ENCODE measurements at regions not wholly inside any gene's neighbourhood (a gene's known extent, or its start where the extent isn't known, plus 50 kb on each side); places are given as distances from the start of the nearest gene placed in this dataset.
"Not testable (repeated sequence)": the region's sequence is repeated elsewhere in the genome, so short reads cannot be mapped to it uniquely, and the experiment has no call there.

- Histone ChIP-seq H3K4me1 (no peaks in the 10 kb centered on the region), H3K36me3 (no peaks in the 10 kb centered on the region), H4K20me1 (ENCODE audit: low read depth) (no peaks in the 10 kb centered on the region), H3K79me2 (ENCODE audit: low read depth) (no peaks in the 10 kb centered on the region), H3F3A (ENCODE audit: low read depth) (no peaks in the 10 kb centered on the region), H3K9me3 (ENCODE audit: low read depth) (no peaks in the 10 kb centered on the region), H3K9ac (no peak overlapping the region), H3K27ac (no peak overlapping the region), H2AFZ (replicated peaks) (no peak overlapping the region), H3K4me2 (no peak overlapping the region), H3K27me3 (no peaks in the 10 kb centered on the region), H3K4me3 (no peak overlapping the region)
- H3K27ac Mint-ChIP-seq: no peak overlapping the region
- no peak for TF ChIP-seq EZH2phosphoT487 (IDR thresholded peaks at IDR 0.05)
- TF ChIP-seq EZH2 (IDR thresholded peaks at IDR 0.05): no peak
- no peak for TF ChIP-seq CTCF (IDR thresholded peaks at IDR 0.05)
- H3K9me3 Mint-ChIP-seq: no peaks in the 10 kb centered on the region
- no peaks in the 10 kb centered on the region for H3K4me1 Mint-ChIP-seq
- H3K36me3 Mint-ChIP-seq: no peaks in the 10 kb centered on the region
- no peak for DNase-seq (ENCODE audit: low spot score)
- H3K27me3 Mint-ChIP-seq (ENCODE audit: insufficient read depth, low read depth): no peaks in the 10 kb centered on the region
- no peak overlapping the region for H3K4me3 Mint-ChIP-seq
Measured at GRCh38 chr3:101141135-101141534, 147.9 kb upstream of the ABI3BP start.

GRCh38 chr3:101138817-101139216 is 145.6 kb upstream of the ABI3BP start:
- Histone ChIP-seq H3K4me3 (no peak overlapping the region), H3K36me3 (no peaks in the 10 kb centered on the region), H3K4me2 (no peak overlapping the region), H3K9ac (no peak overlapping the region), H3F3A (ENCODE audit: low read depth) (no peaks in the 10 kb centered on the region), H3K27ac (no peak overlapping the region), H2AFZ (replicated peaks) (peak overlapping the region; percentile 89), H3K27me3 (no peaks in the 10 kb centered on the region), H3K4me1 (no peaks in the 10 kb centered on the region), H3K9me3 (ENCODE audit: low read depth) (no peaks in the 10 kb centered on the region), H3K79me2 (ENCODE audit: low read depth) (no peaks in the 10 kb centered on the region), H4K20me1 (ENCODE audit: low read depth) (no peaks in the 10 kb centered on the region)
- H3K36me3 Mint-ChIP-seq: no peaks in the 10 kb centered on the region
- no peaks in the 10 kb centered on the region for H3K4me1 Mint-ChIP-seq
- no peaks in the 10 kb centered on the region for H3K9me3 Mint-ChIP-seq
- peak; percentile 3 for DNase-seq (ENCODE audit: low spot score)
- H3K4me3 Mint-ChIP-seq: no peak overlapping the region
- no peak overlapping the region for H3K27ac Mint-ChIP-seq
- TF ChIP-seq CTCF (IDR thresholded peaks at IDR 0.05): no peak
- TF ChIP-seq EZH2 (IDR thresholded peaks at IDR 0.05): no peak
- no peak for TF ChIP-seq EZH2phosphoT487 (IDR thresholded peaks at IDR 0.05)
- H3K27me3 Mint-ChIP-seq (ENCODE audit: insufficient read depth, low read depth): no peaks in the 10 kb centered on the region

- H3K4me2 ChIP-seq: no peak overlapping the region
- DNase-seq (ENCODE audit: low spot score): no peak
- H3K4me1 Mint-ChIP-seq: no peaks in the 10 kb centered on the region
- H3K27me3 Mint-ChIP-seq (ENCODE audit: insufficient read depth, low read depth): no peaks in the 10 kb centered on the region
- H3K9ac ChIP-seq: no peak overlapping the region
- no peaks in the 10 kb centered on the region for H3K9me3 Mint-ChIP-seq
- H3K4me3 ChIP-seq: no peak overlapping the region
- H3K36me3 ChIP-seq: no peaks in the 10 kb centered on the region
- H4K20me1 ChIP-seq (ENCODE audit: low read depth): no peaks in the 10 kb centered on the region
- H3K27ac Mint-ChIP-seq: no peak overlapping the region
- TF ChIP-seq CTCF (IDR thresholded peaks at IDR 0.05): no peak
- no peak for TF ChIP-seq EZH2 (IDR thresholded peaks at IDR 0.05)
- no peak for TF ChIP-seq EZH2phosphoT487 (IDR thresholded peaks at IDR 0.05)
- no peak overlapping the region for H3K27ac ChIP-seq
- no peaks in the 10 kb centered on the region for H3K79me2 ChIP-seq (ENCODE audit: low read depth)
- no peak overlapping the region for H2AFZ ChIP-seq (replicated peaks)
- H3K9me3 ChIP-seq (ENCODE audit: low read depth): no peaks in the 10 kb centered on the region
- H3F3A ChIP-seq (ENCODE audit: low read depth): no peaks in the 10 kb centered on the region
- H3K4me3 Mint-ChIP-seq: no peak overlapping the region
- no peaks in the 10 kb centered on the region for H3K27me3 ChIP-seq
- H3K4me1 ChIP-seq: no peaks in the 10 kb centered on the region
- no peaks in the 10 kb centered on the region for H3K36me3 Mint-ChIP-seq
Measured at GRCh38 chr3:101134331-101134730, 141.1 kb upstream of the ABI3BP start.

- Histone ChIP-seq H3K4me2 (no peak overlapping the region), H3K27me3 (no peaks in the 10 kb centered on the region), H3K4me1 (no peaks in the 10 kb centered on the region), H3K36me3 (no peaks in the 10 kb centered on the region), H3K9me3 (ENCODE audit: low read depth) (no peaks in the 10 kb centered on the region), H3K9ac (no peak overlapping the region), H3K79me2 (ENCODE audit: low read depth) (no peaks in the 10 kb centered on the region), H3K4me3 (no peak overlapping the region), H3K27ac (no peak overlapping the region), H3F3A (ENCODE audit: low read depth) (no peaks in the 10 kb centered on the region), H2AFZ (replicated peaks) (no peak overlapping the region), H4K20me1 (ENCODE audit: low read depth) (no peaks in the 10 kb centered on the region)
- Mint-ChIP-seq H3K4me3 (no peak overlapping the region), H3K36me3 (no peaks in the 10 kb centered on the region), H3K27me3 (ENCODE audit: insufficient read depth, low read depth) (no peaks in the 10 kb centered on the region), H3K9me3 (no peaks in the 10 kb centered on the region), H3K4me1 (no peaks in the 10 kb centered on the region), H3K27ac (no peak overlapping the region)
- TF ChIP-seq CTCF (IDR thresholded peaks at IDR 0.05): no peak
- DNase-seq (ENCODE audit: low spot score): no peak
Measured at GRCh38 chr3:101133652-101134051, 140.4 kb upstream of the ABI3BP start.

- H3K27ac Mint-ChIP-seq; H2AFZ ChIP-seq (replicated peaks); H3K27me3 Mint-ChIP-seq (ENCODE audit: insufficient read depth, low read depth); H3K4me3 Mint-ChIP-seq; H3F3A ChIP-seq (ENCODE audit: low read depth); H3K9me3 ChIP-seq (ENCODE audit: low read depth); H3K79me2 ChIP-seq (ENCODE audit: low read depth); H3K9me3 Mint-ChIP-seq; H3K4me1 Mint-ChIP-seq; H3K27me3 ChIP-seq; H4K20me1 ChIP-seq (ENCODE audit: low read depth); H3K36me3 ChIP-seq; H3K4me2 ChIP-seq; H3K4me1 ChIP-seq; DNase-seq (ENCODE audit: low spot score); H3K9ac ChIP-seq; H3K27ac ChIP-seq; H3K4me3 ChIP-seq; H3K36me3 Mint-ChIP-seq: not testable (repeated sequence)
Measured at GRCh38 chr3:101133197-101133596, 140.0 kb upstream of the ABI3BP start.

Measured in neural progenitor cell (in vitro differentiated cells).